ENCODE measurements at regions not wholly inside any gene's neighbourhood (a gene's known extent, or its start where the extent isn't known, plus 50 kb on each side); places are given as distances from the start of the nearest gene placed in this dataset.

DNA sequence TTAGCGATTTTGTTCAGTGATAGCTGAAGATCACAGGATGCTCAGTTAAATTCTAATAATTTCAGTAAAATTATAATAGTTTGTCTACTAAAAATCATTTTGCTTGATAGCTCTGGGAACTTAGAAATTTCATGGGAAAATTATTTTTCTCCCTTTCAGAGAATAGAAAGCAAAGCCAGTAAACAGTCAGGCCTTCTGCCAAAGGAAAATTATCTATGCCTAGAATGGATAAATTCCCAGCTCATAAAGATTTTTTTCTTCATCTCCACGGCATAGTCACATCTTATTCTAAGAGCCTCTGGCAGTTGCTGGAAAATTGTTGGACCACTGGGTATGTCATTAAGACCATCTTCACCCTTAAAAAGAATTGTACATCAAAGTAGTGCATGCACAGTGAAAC lies 169.6 kb upstream of the ANO3 start:
- TF ChIP-seq, protein P1, sequence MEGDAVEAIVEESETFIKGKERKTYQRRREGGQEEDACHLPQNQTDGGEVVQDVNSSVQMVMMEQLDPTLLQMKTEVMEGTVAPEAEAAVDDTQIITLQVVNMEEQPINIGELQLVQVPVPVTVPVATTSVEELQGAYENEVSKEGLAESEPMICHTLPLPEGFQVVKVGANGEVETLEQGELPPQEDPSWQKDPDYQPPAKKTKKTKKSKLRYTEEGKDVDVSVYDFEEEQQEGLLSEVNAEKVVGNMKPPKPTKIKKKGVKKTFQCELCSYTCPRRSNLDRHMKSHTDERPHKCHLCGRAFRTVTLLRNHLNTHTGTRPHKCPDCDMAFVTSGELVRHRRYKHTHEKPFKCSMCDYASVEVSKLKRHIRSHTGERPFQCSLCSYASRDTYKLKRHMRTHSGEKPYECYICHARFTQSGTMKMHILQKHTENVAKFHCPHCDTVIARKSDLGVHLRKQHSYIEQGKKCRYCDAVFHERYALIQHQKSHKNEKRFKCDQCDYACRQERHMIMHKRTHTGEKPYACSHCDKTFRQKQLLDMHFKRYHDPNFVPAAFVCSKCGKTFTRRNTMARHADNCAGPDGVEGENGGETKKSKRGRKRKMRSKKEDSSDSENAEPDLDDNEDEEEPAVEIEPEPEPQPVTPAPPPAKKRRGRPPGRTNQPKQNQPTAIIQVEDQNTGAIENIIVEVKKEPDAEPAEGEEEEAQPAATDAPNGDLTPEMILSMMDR (IDR thresholded peaks at IDR 0.05), result no peak
- TF ChIP-seq POLR2A (IDR thresholded peaks at IDR 0.05; ENCODE audit: low read depth), result no peak
- no peak for TF ChIP-seq POLR2AphosphoS5 (IDR thresholded peaks at IDR 0.05)
